HG03045 (cell line): ENCODE measurements at regions not wholly inside any gene's neighbourhood (a gene's known extent, or its start where the extent isn't known, plus 50 kb on each side); places are given as distances from the start of the nearest gene placed in this dataset.

Experiments
- ATAC-seq: cut with Tn5 transposase; IDR thresholded peaks from one replicate; pipeline ENCODE4 v1.9.1; 2021; ENCODE audit warnings: mild to moderate bottlenecking, moderate library complexity; ENCODE audit not compliant: unreplicated experiment

GRCh38 chr7:35355199-35355598, 101.3 kb upstream of the TBX20 start:
- no peak for ATAC-seq

GRCh38 chr7:35353481-35353880, 99.6 kb upstream of the TBX20 start:
- no peak for ATAC-seq

- ATAC-seq, result no peak
Measured at GRCh38 chr7:35351466-35351865, 97.6 kb upstream of the TBX20 start.

- no peak for ATAC-seq
Measured at GRCh38 chr7:35348611-35349400, 94.9 kb upstream of the TBX20 start.

- ATAC-seq, result no peak
Measured at GRCh38 chr7:35342786-35343185, 88.9 kb upstream of the TBX20 start.

- ATAC-seq, result no peak
Measured at GRCh38 chr7:35339811-35340210, 85.9 kb upstream of the TBX20 start.

- no peak for ATAC-seq
Measured at GRCh38 chr7:35336444-35336843, 82.5 kb upstream of the TBX20 start.

- no peak for ATAC-seq
Measured at GRCh38 chr7:35334506-35334905, 80.6 kb upstream of the TBX20 start.

- no peak for ATAC-seq
Measured at GRCh38 chr7:35333265-35333664, 79.4 kb upstream of the TBX20 start.

GRCh38 chr7:35331730-35332678, 78.1 kb upstream of the TBX20 start:
- ATAC-seq, result no peak

GRCh38 chr7:35329026-35329425, 75.1 kb upstream of the TBX20 start:
- ATAC-seq, result no peak

- ATAC-seq, result no peak
Measured at GRCh38 chr7:35319606-35320005, 65.7 kb upstream of the TBX20 start.

- no peak for ATAC-seq
Measured at GRCh38 chr7:35316549-35316948, 62.6 kb upstream of the TBX20 start.

GRCh38 chr7:35315517-35315916, 61.6 kb upstream of the TBX20 start:
- no peak for ATAC-seq

GRCh38 chr7:35314354-35314753, 60.5 kb upstream of the TBX20 start:
- no peak for ATAC-seq

- ATAC-seq, result no peak
Measured at GRCh38 chr7:35313575-35313974, 59.7 kb upstream of the TBX20 start.
